Heart right ventricle (tissue), 16 donors: ENCODE measurements at regions not wholly inside any gene's neighbourhood (a gene's known extent, or its start where the extent isn't known, plus 50 kb on each side); places are given as distances from the start of the nearest gene placed in this dataset.

Source experiments
- ATAC-seq, 8 donors: fragments of 200-7000 bp; cut with Tn5 transposase; one replicate each; pipeline ENCODE4 v1.9.1; 2020; ENCODE audit warnings: mild to moderate bottlenecking in 8 of 8, moderate library complexity in 8 of 8, moderate number of reproducible peaks in 1 of 8
- DNase-seq, 2 donors: peaks; one replicate each; pipeline ENCODE4 v3.0.0-alpha.2; 2020
- H3K27ac ChIP-seq, 10 donors: fragments of 200-600 bp; sonication (generic) in 2 of 10; one replicate each; pipeline versions ENCODE4 v1.5.0 to v1.8.0; 2020 to 2022; ENCODE audit warnings: mild to moderate bottlenecking in 3 of 10
- H3K27me3 ChIP-seq, 7 donors: fragments of 200-600 bp; one replicate each; pipeline ENCODE4 v1.8.0; 2021 to 2022; ENCODE audit warnings: mild to moderate bottlenecking in 2 of 7
- H3K36me3 ChIP-seq, 9 donors: fragments of 200-600 bp; sonication (generic) in 1 of 9; one replicate each; pipeline versions ENCODE4 v1.5.0 to v1.8.0; 2020 to 2022; ENCODE audit warnings: mild to moderate bottlenecking in 2 of 9
- H3K4me1 ChIP-seq, 9 donors: fragments of 200-600 bp; sonication (generic) in 1 of 9; one replicate each; pipeline versions ENCODE4 v1.5.0 to v1.8.0; 2020 to 2022; ENCODE audit warnings: mild to moderate bottlenecking in 4 of 9
- H3K4me3 ChIP-seq, 10 donors: fragments of 200-600 bp; sonication (generic) in 2 of 10; one replicate each; pipeline versions ENCODE4 v1.5.0 to v1.8.0; 2020 to 2022; ENCODE audit warnings: mild to moderate bottlenecking in 7 of 10, moderate library complexity in 2 of 10
- H3K9me3 ChIP-seq, 11 donors: fragments of 200-600 bp in 10 of 11; sonication (generic) in 2 of 11; one replicate each; pipeline versions ENCODE4 v1.5.0 to v1.8.0; 2013 to 2022; ENCODE audit warnings: mild to moderate bottlenecking in 2 of 11, control low read depth in 1 of 11, moderate library complexity in 1 of 11
- CTCF ChIP-seq, 9 donors: fragments of 200-600 bp; sonication (generic) in 2 of 9; IDR thresholded peaks; one replicate each; pipeline versions ENCODE4 v1.5.0 to v1.8.0; 2021 to 2022; ENCODE audit warnings: antibody characterized with exemption in 9 of 9, mild to moderate bottlenecking in 5 of 9, moderate library complexity in 1 of 9
- WGBS, 2 donors: extraction: QIAGEN DNeasy Blood & Tissue Kit; methylation state at CpG; one replicate each; pipeline ENCODE4 v1.1.7; 2013; ENCODE audit warnings: inconsistent platforms in 1 of 2; 5-methylcytosine and 5-hydroxymethylcytosine counted together
- intact Hi-C, 10 donors: fragments of 100-400 bp; cut with DNase I; formaldehyde crosslinking; loops; one replicate each; pipeline versions ENCODE4 v1.11.1 to v1.14.2; 2022
- donor health status: Arrhythmogenic right ventricular cardiomyopathy.
- donor health status: ischemic (EF 13 %, LVEDD 7.1; RV severe dilation, severe dysfunction).
- donor health status: healthy with polysubstance abuse.
- donor health status: DM: no; HTN: yes; CAD: no.
- donor health status: DM: no; HTN: no; CAD: no.
- donor health status: ischemic (EF 25% LVEDD 6.9; RV normal size, moderate dysfunction).
- donor health status: ischemic (EF 25% LVEDD 5.7; RV mildly dilated, moderate dysfunction).
- donor health status: healthy.
- donor health status: DM: yes; HTN: yes; CAD: no.
- donor health status: Ischemic cardiomyopathy.
- donor health status: ischemic (EF 35%, LVEDD 5.7; RV mildly dilated, moderate dysfunction).
- donor health status: nonischemic (EF 11% LVEDD 7.7; RV severe dilation, severe dysfunction).
- donor health status: DM: yes; HTN: yes; CAD: no.
- donor health status: PGD.
- donor health status: ischemic (EF 29% LVEDD 5.4; RV normal size, mild dysfunction).
- donor health status: nonischemic (EF 23%, LVEDD 6.1; RV moderate dilation, normal function).

GRCh38 chr5:99621772-99622681, 693.2 kb upstream of the CHD1 start:
- H3K4me3 ChIP-seq = no peak overlapping the region
- WGBS, 2 donors = 69 to 71% methylated on average over 12 of the region's 12 CpGs
- no peak overlapping the region for H3K27ac ChIP-seq
- H3K9me3 ChIP-seq = peaks cover 0 to 23% (median 0%) of the 10 kb centered on the region in 11 donors
- H3K4me1 ChIP-seq = no peaks in the 10 kb centered on the region
- DNase-seq (no peak), ATAC-seq (no peak)
- intact Hi-C loops = no loop called here
- H3K27me3 ChIP-seq = no peaks in the 10 kb centered on the region
- H3K36me3 ChIP-seq = no peaks in the 10 kb centered on the region
- no peak for TF ChIP-seq CTCF (IDR thresholded peaks at IDR 0.05)

GRCh38 chr5:99617335-99617734, 688.5 kb upstream of the CHD1 start:
- Histone ChIP-seq H3K36me3 (no peaks in the 10 kb centered on the region), H3K4me1 (no peaks in the 10 kb centered on the region), H3K4me3 (no peak overlapping the region), H3K27ac (no peak overlapping the region), H3K9me3 (peaks cover 0 to 2% (median 0%) of the 10 kb centered on the region in 11 donors), H3K27me3 (no peaks in the 10 kb centered on the region)
- DNase-seq (no peak), ATAC-seq (no peak)
- intact Hi-C loops = no loop called here
- TF ChIP-seq CTCF (IDR thresholded peaks at IDR 0.05) = no peak
- 87 to 91% methylated on average over 8 of the region's 8 CpGs for WGBS, 2 donors

- DNase-seq (no peak), ATAC-seq (no peak)
- H3K27me3 ChIP-seq = no peaks in the 10 kb centered on the region
- H3K4me3 ChIP-seq = no peak overlapping the region
- no peak for TF ChIP-seq CTCF (IDR thresholded peaks at IDR 0.05)
- intact Hi-C loops = no loop called here
- H3K27ac ChIP-seq = no peak overlapping the region
- WGBS, 2 donors = 58 to 64% methylated on average over 1 of the region's 1 CpG
- no peaks in the 10 kb centered on the region for H3K9me3 ChIP-seq
- no peaks in the 10 kb centered on the region for H3K4me1 ChIP-seq
- no peaks in the 10 kb centered on the region for H3K36me3 ChIP-seq
Measured at GRCh38 chr5:99614888-99615287, 686.1 kb upstream of the CHD1 start.

- Histone ChIP-seq H3K36me3 (no peaks in the 10 kb centered on the region), H3K4me3 (no peak overlapping the region), H3K27ac (no peak overlapping the region), H3K9me3 (no peaks in the 10 kb centered on the region), H3K27me3 (no peaks in the 10 kb centered on the region), H3K4me1 (no peaks in the 10 kb centered on the region)
- no peak for TF ChIP-seq CTCF (IDR thresholded peaks at IDR 0.05)
- ATAC-seq = no peak
- no peak for DNase-seq
- intact Hi-C loops = no loop called here
Measured at GRCh38 chr5:99607124-99607523, 678.3 kb upstream of the CHD1 start.
